ENCODE measurements at regions not wholly inside any gene's neighbourhood (a gene's known extent, or its start where the extent isn't known, plus 50 kb on each side); places are given as distances from the start of the nearest gene placed in this dataset.

- TF ChIP-seq EZH2 (IDR thresholded peaks at IDR 0.05; ENCODE audit: low read length, missing control alignments): no peak
- TF ChIP-seq CTCF (conservative IDR thresholded peaks at IDR 0.05 in 1 of 2, IDR thresholded peaks at IDR 0.05 in 1 of 2; ENCODE audit: low read depth in 1 of 2, low read length in 2 of 2): no peak
- no peaks in the 10 kb centered on the region for H3K27me3 ChIP-seq (ENCODE audit: control insufficient read depth, insufficient read depth, low read length)
Measured at GRCh38 chr7:109190766-109191398, 621.2 kb downstream of the DNAJB9 start.

GRCh38 chr7:109206196-109206595 lies 636.5 kb downstream of the DNAJB9 start:
- DNase-seq (ENCODE audit: low read depth in 2 of 2): no peak
- Histone ChIP-seq H3K4me3 (replicated peaks in 1 of 4; ENCODE audit: control extremely low read depth in 1 of 4, insufficient read depth in 1 of 4, low read depth in 3 of 4, low read length in 4 of 4) (no peak overlapping the region), H3K27me3 (ENCODE audit: control insufficient read depth, insufficient read depth, low read length) (no peaks in the 10 kb centered on the region), H3K4me1 (ENCODE audit: control insufficient read depth, extremely low read depth, insufficient read depth, low read length) (no peaks in the 10 kb centered on the region), H3K9ac (ENCODE audit: insufficient read depth, low read length) (no peak overlapping the region), H3K4me2 (ENCODE audit: extremely low read depth, insufficient read depth, low read length) (no peak overlapping the region), H2AFZ (ENCODE audit: low read length) (no peak overlapping the region), H4K20me1 (ENCODE audit: control insufficient read depth, extremely low read depth, insufficient read depth, low read length) (no peaks in the 10 kb centered on the region), H3K9me3 (ENCODE audit: control insufficient read depth, insufficient read depth, low read depth, low read length) (no peaks in the 10 kb centered on the region), H3K79me2 (ENCODE audit: control insufficient read depth, insufficient read depth, low read length) (no peaks in the 10 kb centered on the region), H3K36me3 (ENCODE audit: control insufficient read depth, insufficient read depth, low read length) (no peaks in the 10 kb centered on the region), H3K27ac (ENCODE audit: insufficient read depth, low read length) (no peak overlapping the region)
- no peak for TF ChIP-seq EZH2 (IDR thresholded peaks at IDR 0.05; ENCODE audit: low read length, missing control alignments)
- no peak for TF ChIP-seq CTCF (conservative IDR thresholded peaks at IDR 0.05 in 1 of 2, IDR thresholded peaks at IDR 0.05 in 1 of 2; ENCODE audit: low read depth in 1 of 2, low read length in 2 of 2)

More at GRCh38 chr7:109190766-109191398, 621.2 kb downstream of the DNAJB9 start:
- Histone ChIP-seq H4K20me1 (ENCODE audit: control insufficient read depth, extremely low read depth, insufficient read depth, low read length) (no peaks in the 10 kb centered on the region), H3K27ac (ENCODE audit: insufficient read depth, low read length) (no peak overlapping the region), H3K4me2 (ENCODE audit: extremely low read depth, insufficient read depth, low read length) (no peak overlapping the region), H3K9me3 (ENCODE audit: control insufficient read depth, insufficient read depth, low read depth, low read length) (no peaks in the 10 kb centered on the region), H3K9ac (ENCODE audit: insufficient read depth, low read length) (no peak overlapping the region), H3K79me2 (ENCODE audit: control insufficient read depth, insufficient read depth, low read length) (no peaks in the 10 kb centered on the region), H3K4me1 (ENCODE audit: control insufficient read depth, extremely low read depth, insufficient read depth, low read length) (no peaks in the 10 kb centered on the region), H3K36me3 (ENCODE audit: control insufficient read depth, insufficient read depth, low read length) (no peaks in the 10 kb centered on the region), H2AFZ (ENCODE audit: low read length) (no peak overlapping the region), H3K4me3 (replicated peaks in 1 of 4; ENCODE audit: control extremely low read depth in 1 of 4, insufficient read depth in 1 of 4, low read depth in 3 of 4, low read length in 4 of 4) (no peak overlapping the region)
- no peak for DNase-seq (ENCODE audit: low read depth in 2 of 2)

GRCh38 chr7:109213081-109213480 lies 643.4 kb downstream of the DNAJB9 start:
- Histone ChIP-seq H3K36me3 (ENCODE audit: control insufficient read depth, insufficient read depth, low read length) (no peaks in the 10 kb centered on the region), H3K79me2 (ENCODE audit: control insufficient read depth, insufficient read depth, low read length) (no peaks in the 10 kb centered on the region), H3K4me1 (ENCODE audit: control insufficient read depth, extremely low read depth, insufficient read depth, low read length) (no peaks in the 10 kb centered on the region), H3K4me3 (replicated peaks in 1 of 4; ENCODE audit: control extremely low read depth in 1 of 4, insufficient read depth in 1 of 4, low read depth in 3 of 4, low read length in 4 of 4) (no peak overlapping the region), H3K4me2 (ENCODE audit: extremely low read depth, insufficient read depth, low read length) (no peak overlapping the region), H3K9me3 (ENCODE audit: control insufficient read depth, insufficient read depth, low read depth, low read length) (no peaks in the 10 kb centered on the region), H3K27me3 (ENCODE audit: control insufficient read depth, insufficient read depth, low read length) (no peaks in the 10 kb centered on the region), H3K27ac (ENCODE audit: insufficient read depth, low read length) (no peak overlapping the region), H3K9ac (ENCODE audit: insufficient read depth, low read length) (no peak overlapping the region), H2AFZ (ENCODE audit: low read length) (no peak overlapping the region), H4K20me1 (ENCODE audit: control insufficient read depth, extremely low read depth, insufficient read depth, low read length) (no peaks in the 10 kb centered on the region)
- TF ChIP-seq CTCF (conservative IDR thresholded peaks at IDR 0.05 in 1 of 2, IDR thresholded peaks at IDR 0.05 in 1 of 2; ENCODE audit: low read depth in 1 of 2, low read length in 2 of 2): no peak
- TF ChIP-seq EZH2 (IDR thresholded peaks at IDR 0.05; ENCODE audit: low read length, missing control alignments): no peak
- no peak for DNase-seq (ENCODE audit: low read depth in 2 of 2)

Measured in fibroblast of lung (primary cell).